ENCODE measurements at regions not wholly inside any gene's neighbourhood (a gene's known extent, or its start where the extent isn't known, plus 50 kb on each side); places are given as distances from the start of the nearest gene placed in this dataset.

DNA sequence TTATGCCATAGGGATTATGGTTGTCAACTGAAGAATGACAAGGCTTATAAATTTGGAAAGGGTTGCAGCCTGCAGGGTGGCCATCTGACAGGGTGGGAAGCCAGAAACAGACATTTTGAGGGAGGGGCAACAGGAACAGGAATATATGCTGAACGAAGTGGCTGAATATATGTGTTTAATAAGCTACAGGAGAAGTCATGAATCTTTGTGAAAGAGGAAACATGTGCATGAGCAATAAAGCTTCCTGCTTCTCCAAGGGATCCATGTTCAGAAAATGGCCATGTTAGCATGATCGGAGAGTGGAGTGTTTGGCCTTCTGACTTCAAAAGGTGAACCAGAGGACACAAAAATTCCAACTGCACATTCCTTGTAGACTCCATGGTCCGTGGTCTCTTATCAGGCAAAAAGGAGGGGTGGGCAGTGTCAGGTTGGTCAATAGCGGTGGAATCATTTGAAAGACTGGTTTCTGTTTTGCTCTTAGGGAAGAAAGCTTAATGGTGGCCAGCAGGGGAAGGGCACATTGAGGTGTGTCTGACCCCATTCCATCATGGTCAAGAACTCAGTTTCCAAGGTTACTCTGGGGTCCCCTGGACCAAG, 144.1 kb downstream of the SOCS6 start:
- DNase-seq (ENCODE audit: low read depth in 4 of 4, low spot score in 1 of 4), result no peak

DNA sequence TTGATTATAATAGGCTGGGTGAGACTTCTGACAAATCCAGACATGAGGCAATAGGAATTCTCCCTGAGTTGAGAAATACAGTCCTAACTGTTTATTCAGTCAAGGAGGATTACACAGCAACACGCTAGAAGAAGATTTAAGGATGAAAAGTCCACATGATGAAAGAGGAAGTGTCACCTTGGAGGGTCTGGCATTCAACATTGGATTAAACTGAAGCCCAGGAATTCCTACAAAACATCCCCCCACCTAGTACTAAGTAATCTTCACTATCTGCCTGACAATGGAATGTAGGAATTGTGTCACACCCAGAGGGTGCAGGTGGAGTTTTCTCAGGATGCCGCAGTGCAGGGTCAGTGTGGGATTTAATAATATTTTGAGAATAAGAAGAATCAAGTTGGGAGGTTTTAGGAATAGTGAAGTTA, 142.4 kb downstream of the SOCS6 start:
- no peak for DNase-seq (ENCODE audit: low read depth in 4 of 4, low spot score in 1 of 4)

DNA sequence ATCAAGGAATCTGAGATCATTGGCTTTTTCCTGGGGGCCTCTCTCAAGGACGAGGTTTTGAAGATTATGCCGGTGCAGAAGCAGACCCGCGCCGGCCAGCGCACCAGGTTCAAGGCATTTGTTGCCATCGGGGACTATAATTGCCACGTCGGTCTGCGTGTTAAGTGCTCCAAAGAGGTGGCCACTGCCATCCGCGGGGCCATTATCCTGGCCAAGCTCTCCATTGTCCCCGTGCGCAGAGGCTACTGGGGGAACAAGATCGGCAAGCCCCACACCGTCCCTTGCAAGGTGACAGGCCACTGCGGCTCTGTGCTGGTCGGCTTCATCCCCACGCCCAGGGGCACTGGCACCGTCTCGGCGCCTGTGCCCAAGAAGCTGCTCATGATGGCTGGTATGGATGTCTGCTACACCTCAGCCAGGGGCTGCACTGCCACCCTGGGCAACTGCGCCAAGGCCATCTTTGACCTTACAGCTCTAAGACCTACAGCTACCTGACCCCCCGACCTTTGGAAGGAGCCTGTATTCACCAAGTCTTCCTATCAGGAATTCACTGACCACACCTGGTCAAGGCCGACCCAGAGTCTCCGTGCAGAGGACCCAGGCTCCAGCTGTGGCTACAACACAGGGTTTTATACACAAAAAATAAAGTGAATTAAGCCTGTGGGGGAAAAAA, 141.8 kb downstream of the SOCS6 start:
- no peak for DNase-seq (ENCODE audit: low read depth in 4 of 4, low spot score in 1 of 4)

DNA sequence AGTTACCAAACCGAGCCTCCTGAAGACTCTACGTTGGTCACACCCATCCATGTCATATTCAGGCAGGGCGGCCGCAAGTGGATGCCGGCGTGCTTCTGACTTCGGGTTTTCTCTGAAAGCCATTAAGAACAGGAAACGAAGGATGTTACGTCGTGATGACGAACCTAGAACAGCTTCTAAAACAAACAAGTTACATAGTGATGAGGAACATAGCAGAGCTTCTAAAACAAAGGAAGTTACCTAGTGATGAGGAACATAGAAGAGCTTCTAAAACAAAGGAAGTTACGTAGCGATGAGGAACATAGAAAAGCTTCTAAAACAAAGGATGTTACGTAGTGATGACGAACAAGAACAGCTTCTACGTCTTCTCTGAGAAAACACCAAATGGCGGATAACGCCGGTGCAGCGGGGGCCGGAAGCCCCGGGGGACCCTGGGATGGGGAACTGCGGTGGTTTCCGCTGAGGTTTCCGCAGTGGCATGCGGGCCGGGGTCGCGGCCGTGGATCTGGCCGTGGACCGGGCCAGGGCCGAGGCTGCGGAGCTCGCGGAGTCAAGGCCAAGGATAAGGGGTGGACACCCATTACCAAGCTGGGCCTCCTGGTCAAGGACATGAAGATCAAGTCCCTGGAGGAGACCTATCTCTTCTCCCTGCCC, 141.1 kb downstream of the SOCS6 start:
- DNase-seq (ENCODE audit: low read depth in 4 of 4, low spot score in 1 of 4), result no peak

DNA sequence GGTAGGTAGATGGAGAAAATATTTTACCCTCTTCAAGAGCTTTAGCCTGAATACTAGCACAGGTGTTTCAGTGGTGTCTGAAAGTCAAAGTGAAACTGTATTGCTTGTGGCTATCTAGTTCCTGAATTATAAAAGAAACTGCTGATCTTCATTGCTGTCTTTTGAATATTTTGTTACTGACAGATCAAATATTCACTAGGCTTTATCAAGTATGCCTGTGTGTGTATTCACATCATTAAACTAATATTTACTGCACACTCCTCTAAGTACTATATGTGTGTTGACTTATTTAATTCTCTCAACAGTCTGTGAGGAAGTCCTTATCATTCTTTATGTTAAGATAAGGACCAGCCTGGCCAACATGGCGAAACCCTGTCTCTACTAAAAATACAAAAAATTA, 139.6 kb downstream of the SOCS6 start:
- no peak for DNase-seq (ENCODE audit: low read depth in 4 of 4, low spot score in 1 of 4)

DNA sequence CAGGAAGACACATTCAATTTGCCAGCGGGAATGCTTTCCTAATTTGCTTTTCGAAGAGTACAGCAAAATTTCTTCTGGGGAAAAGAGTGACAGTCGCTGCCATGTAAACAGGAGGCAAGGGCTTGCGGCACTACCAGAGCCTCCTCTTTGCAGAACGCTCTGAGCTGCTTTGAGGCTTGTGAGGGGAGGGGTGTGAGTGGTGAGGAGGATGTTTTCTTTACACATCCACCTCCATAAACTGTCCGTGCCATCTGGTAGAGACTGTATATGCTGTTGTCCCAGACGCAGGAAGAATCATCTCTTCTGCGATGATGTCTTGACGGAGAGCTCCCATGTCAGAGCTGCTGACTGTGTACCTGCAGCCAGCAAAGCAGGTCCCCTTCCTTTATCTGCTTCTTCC, 138.0 kb downstream of the SOCS6 start:
- DNase-seq (ENCODE audit: low read depth in 4 of 4, low spot score in 1 of 4), result no peak

DNA sequence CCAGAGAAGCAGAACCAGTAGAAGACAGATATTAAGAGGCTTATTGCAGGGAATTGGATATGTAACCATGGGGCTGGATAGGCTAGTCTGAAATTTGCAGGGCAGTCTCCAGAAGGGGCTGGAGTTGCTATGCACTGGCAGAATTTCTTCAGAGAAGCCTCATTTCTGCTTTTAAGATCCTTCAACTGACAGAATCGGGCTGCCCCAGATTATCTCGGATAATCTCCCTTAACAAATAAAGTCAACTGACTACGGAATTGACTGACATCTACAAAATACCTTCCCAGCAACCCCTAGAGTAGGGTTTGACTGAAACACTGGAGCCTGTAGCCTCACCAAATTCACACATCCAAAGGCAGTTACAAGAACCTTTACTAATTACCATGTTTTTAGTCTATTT, 136.4 kb downstream of the SOCS6 start:
- DNase-seq (ENCODE audit: low read depth in 4 of 4, low spot score in 1 of 4), result no peak

DNA sequence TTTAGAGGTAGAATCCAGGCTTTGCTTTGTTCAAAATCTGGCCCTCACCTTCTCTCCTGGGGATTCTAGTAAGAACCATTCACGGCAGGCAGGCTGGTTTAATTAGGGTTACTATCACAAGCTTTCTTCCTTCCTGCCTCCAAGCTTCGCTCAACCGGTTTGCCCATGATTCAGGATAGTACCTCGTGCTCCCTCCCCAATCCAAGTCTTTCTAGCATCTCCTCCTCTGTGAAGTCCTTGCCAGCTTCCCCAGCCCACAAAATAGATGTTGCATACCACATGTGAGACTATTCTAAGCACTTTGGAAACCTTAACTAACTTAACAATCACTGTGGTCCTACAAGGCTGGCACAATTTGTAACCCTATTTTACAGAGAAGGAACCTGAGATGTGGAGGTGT, 135.1 kb downstream of the SOCS6 start:
- DNase-seq (ENCODE audit: low read depth in 4 of 4, low spot score in 1 of 4), result no peak

DNA sequence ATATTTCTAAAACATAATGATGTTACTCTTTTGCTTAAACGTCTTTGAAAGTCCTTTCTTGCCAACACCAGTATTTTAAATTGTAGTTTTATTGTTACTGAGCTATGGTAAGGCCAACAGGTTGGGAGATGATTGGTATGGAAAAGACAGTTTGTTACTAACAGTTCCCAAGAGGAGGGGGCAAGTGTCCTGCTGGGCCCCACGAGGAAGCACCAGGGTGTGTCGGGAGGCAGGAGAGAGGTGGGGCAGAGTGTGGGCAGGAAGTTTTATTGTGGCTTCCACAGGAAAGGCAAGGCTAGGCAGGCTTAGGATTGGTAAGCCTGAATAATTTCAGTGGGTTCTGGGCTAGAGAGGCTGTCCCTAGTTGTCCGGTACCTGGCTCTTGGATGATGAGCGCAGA, 134.3 kb downstream of the SOCS6 start:
- no peak for DNase-seq (ENCODE audit: low read depth in 4 of 4, low spot score in 1 of 4)

DNA sequence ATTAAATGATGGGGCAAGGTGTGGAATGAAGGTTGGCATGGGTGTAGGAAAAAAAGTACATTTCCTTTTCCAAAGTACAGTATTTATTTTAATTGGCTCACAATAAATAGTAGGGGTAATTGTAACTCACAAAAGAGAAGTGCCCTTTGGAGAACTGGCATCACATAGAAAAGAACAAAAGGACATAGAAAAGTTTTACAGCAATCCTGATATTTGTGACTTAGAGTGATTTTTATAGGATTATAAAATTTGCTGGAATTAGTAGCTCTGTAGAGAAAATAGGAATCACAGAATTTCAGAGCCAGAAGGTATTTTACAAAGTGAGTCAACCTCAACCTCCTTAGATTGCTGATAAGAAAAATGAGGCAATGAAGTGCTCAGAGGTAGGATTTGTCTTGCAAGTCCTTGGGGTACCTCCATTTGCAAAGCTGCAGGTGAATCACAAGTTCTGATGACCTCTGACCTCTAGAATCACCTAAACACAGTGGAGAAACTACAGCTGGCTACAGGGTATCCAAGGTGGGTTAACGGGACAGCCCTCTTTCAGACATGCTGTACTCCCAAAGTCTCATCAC, 133.6 kb downstream of the SOCS6 start:
- no peak for DNase-seq (ENCODE audit: low read depth in 4 of 4, low spot score in 1 of 4)

DNA sequence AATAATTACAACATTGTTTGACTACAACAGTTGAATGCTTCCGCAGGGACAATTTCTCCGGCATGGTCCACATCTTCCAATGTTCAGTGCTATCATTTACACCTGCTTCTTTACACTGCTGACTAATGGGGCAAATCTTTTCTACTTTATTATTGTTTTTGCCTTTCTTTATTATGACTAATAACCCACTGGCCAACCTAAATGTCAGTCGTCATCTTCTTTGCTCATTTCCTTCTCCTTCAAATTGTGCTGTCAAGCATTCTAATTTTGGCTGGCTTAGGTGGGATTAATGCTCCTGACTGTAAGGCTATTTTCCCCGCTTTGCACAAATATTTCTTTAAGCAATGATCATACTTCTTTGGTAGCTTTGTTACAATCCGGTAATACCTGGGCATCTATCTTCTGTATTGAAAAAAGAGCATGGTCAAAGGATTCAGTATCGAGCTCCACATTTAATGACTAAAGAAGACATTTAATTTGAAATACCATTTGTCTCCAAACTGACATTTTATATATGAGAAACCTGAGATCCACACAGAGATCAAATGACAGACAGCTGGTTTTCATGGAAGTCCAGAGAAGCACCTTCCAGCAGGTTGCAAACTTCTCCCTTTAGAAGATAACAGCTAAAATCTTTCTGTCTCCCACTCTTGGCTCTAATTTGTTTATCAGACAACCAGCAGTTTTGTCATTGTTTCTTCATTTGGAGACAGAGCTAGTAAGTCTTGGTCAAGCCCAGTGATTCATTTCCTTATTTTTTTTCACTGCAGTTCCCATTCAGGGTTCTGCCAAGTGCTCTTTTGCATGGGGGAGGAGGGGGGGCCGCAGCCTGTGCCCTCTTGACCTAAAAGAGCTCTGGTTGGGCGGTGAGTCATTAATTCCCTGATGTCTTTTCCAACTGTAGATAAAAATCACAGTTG, 132.9 kb downstream of the SOCS6 start:
- no peak for DNase-seq (ENCODE audit: low read depth in 4 of 4, low spot score in 1 of 4)

DNA sequence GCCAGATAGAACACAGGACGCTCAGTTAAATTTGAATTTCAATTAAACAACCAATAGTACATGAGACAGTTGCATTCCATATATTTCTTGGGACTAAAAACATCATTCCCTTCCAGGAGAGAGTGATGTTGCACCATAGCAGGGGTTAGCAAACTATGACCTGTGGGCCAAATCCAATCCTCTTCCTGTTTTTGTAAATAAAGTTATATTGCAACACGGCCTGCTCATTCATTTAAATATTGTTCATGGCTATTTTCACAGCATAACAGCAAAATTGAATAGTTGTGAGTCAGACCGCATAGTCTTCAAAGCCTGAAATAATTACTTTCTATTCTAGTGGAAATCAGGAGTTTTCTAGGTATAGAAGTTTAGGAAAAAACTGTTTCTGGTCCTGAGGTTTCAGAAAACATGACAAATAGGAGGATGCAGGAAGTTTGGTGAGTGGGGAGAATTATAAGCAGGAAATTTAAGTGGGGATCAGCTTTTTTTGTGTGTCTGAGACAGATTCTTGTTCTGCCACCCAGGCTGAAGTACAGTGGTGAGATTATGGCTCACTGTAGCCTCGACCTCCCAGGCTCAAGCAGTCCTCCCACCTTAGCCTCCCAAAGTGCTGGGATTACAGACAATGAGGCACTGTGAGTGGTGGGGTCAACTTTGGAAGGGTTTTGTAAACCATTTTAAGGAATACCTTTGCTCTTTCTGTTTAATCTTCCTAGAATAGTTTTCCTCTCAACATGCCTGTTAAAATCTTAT, 131.5 kb downstream of the SOCS6 start:
- no peak for DNase-seq (ENCODE audit: low read depth in 4 of 4, low spot score in 1 of 4)

DNA sequence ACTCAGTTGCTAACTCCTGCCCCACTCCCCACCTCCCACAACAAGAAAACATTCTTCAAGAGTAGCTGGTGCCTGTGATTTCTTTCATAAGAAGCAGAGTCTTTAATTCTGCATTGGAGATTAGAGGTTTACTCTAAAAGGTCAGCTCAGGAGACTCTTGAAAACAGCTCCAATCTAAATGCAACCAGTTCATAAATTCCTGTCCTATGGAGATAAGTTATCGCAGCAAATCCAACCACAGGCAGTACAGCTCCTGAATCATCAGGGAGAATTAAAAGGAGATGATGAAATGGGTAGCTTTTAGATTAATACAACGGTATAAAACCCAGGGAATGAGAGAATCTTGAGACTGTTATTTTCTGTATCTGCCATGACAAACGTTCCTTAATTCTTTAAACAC, 130.7 kb downstream of the SOCS6 start:
- no peak for DNase-seq (ENCODE audit: low read depth in 4 of 4, low spot score in 1 of 4)

DNA sequence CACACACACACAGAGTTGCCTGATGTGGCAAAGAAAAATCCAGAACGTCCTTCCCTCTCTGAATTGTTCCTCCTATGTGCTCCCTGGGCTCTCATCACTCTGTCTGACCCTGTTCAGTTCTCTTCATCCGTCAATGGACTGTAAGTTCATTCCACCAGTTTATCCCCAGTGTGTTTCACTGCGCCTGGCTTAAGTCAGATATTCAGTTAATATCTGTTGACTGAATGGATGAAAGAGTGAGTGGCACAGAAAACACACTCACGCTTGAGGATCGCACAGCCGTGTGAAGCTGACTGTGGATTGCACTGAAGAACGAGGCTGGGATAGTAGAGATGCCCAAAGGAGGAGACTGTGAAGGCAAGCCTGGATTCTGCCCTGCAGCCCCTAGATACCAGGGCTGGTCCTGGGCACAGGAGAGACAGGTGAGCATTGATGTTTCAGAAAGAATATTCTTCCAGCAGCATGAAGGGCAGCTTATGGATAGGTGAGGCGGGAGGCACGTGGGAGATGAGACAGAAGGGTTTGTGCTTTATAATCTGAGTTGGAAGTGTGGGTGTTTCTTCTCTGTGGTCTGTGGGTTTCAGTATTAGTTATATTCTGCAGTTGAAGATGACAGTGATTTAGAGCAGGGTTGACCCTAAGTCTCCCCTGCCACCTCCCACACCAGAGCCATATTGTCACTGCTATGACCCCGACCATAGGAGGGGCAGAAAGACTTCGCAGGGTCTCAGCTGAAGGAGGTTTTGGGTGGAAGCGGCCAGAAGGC, 129.9 kb downstream of the SOCS6 start:
- DNase-seq (ENCODE audit: low read depth in 4 of 4, low spot score in 1 of 4), result no peak

DNA sequence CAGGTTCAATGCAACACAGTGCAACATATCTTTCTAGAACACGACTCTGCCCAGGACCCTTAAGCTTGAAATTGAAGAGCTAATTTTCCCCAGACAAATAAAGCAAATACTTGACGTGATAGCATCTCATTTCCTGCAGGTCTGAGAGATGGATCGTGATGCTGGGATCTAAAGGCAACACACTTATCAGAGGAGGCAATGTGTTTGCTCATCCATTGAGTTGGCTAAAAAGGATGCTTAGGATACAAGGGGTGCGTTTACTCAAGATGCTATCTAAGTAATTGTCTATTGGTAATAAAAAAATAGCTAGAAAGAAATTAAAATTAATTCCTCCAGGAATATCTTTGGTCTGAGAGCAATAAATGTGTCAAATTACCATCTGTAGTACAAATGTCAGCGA, 129.0 kb downstream of the SOCS6 start:
- DNase-seq (ENCODE audit: low read depth in 4 of 4, low spot score in 1 of 4), result no peak

DNA sequence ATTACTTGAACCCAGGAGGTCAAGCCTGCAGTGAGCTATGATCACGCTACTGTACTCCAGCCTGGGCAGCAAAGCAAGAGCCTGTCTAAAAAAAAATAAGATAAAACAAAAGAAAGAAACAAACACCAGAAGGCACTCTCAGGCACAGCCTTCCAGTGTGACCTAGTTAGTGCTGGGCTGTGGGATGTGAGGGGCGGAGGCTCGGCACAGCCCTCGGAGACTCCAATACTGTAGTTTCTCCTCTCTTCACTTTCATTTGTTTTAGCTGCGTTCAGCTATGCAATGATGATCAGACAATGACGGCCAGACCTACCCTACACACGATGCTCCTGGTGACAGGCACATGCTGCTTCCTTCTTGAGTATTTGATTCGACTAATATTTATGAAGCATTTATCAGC, 127.7 kb downstream of the SOCS6 start:
- DNase-seq (ENCODE audit: low read depth in 4 of 4, low spot score in 1 of 4), result no peak

DNA sequence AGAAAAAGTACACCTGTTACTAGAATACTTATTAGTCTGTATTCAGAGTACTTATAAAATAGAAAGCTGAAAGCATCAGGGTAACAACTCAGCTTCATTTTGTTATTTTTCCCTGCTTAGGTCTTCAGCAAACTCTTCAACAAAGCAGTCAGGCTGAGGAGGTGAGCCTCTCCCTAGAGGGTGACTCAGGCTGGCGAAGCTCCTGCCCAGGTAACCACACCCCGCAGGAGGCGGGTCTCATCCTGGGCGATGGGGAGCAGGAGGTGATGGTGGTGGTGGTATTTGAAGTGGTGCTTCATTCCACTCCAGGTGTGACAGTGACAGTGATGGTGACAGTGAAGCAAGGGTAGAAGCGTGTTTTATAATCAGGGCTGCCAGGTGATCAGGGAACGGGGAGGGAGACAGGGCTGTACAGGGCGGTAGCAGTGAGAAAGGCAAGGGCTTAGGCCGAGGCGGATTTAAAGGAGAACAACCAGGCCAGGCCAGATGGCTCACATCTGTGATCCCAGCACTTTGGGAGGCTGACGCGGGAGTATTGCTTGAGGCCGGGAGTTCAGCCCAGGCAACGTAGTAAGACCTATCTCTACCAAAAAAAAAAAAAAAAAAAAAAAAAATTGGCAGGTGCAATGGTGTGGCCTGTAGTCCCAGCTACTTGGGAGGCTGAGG, 127.1 kb downstream of the SOCS6 start:
- no peak for DNase-seq (ENCODE audit: low read depth in 4 of 4, low spot score in 1 of 4)

DNA sequence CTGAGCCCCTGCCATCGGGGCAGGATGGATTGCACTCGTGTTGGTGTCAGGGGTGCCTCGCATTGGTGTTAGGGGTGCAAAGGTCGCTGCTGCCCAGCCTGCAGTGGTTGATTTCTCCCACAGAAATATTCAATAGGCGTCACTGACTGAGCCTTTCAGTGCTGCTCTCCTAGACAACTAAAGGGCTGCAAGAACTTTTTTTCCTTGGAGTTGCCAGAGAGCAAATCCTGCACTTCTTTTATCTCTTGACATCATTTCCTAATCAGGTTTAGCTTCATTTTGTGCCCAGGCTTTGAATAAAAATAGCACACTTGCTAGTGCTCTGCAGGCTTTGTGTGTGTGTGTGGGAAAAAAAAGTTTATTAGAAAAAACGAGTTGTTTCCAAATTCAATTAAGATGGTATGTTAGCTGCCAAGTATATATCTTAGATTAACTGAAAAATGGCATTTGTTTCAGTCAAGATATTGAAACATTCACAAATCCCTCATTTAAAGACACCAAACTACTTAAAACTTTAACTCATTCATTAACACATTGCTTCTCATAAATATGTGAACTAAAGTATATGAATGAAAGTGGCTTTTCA, 125.6 kb downstream of the SOCS6 start:
- DNase-seq (ENCODE audit: low read depth in 4 of 4, low spot score in 1 of 4), result no peak

DNA sequence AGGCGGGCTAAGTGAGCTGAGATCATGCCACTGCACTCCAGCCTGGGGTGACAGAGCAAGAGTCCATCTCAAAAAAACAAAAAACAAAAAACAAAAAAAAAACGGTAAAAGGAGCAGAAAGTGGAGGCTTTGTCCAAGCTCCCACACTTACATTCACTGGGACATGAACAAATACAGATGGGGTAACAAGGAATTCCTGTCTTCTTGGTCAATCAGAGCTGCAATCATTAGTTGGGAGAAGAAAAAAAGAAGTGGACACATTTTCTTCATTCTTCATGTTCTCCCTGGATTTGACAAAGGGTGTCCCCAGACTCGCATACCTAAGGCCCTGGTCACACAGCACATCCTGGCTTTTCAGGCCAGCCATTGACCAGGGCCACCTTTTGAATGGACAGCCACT, 124.6 kb downstream of the SOCS6 start:
- no peak for DNase-seq (ENCODE audit: low read depth in 4 of 4, low spot score in 1 of 4)
